A673 (cell line): ENCODE measurements at regions not wholly inside any gene's neighbourhood (a gene's known extent, or its start where the extent isn't known, plus 50 kb on each side); places are given as distances from the start of the nearest gene placed in this dataset.

Experiments
- BruUV-seq: library from RNA; stranded (reverse); fragments of 400-500 nt; replicated peaks from 2 replicates; lab custom pipeline; 2021; lab: Mats Ljungman, UMichigan
- CTCF ChIA-PET: fragments of 300-600 bp; sonication (Branson Sonifier 250); formaldehyde crosslinking; loops from one replicate; lab custom pipeline; 2022; ENCODE audit warnings: antibody characterized with exemption; lab: Charles Lee
- POLR2A ChIA-PET: fragments of 300-600 bp; sonication (Branson Sonifier 250); formaldehyde crosslinking; loops from one replicate; lab custom pipeline; 2022; ENCODE audit warnings: antibody characterized with exemption; ENCODE audit not compliant: low non-redundant PET; lab: Charles Lee
- DNase-seq: peaks from one replicate; pipeline ENCODE4 v3.0.0-alpha.2; 2015; ENCODE audit warnings: low spot score
- H3K27ac ChIP-seq: fragments of 200-600 bp; sonication (generic); 2 replicates; pipeline ENCODE4 v1.5.1; 2016; ENCODE audit warnings: mixed run types, low read depth, mild to moderate bottlenecking, mixed read lengths, antibody characterized with exemption, low read length; ENCODE audit not compliant: poor library complexity, severe bottlenecking
- H3K27me3 ChIP-seq: fragments of 200-600 bp; sonication (generic); replicated peaks from 2 replicates; pipeline ENCODE4 v1.6.1; 2017; ENCODE audit warnings: mixed run types, low read depth, mild to moderate bottlenecking, mixed read lengths, antibody characterized with exemption, low read length; ENCODE audit not compliant: insufficient read depth, poor library complexity
- H3K36me3 ChIP-seq: fragments of 200-600 bp; sonication (generic); 2 replicates; pipeline ENCODE4 v1.6.1; 2016; ENCODE audit warnings: mixed run types, mild to moderate bottlenecking, mixed read lengths, antibody characterized with exemption, low read length; ENCODE audit not compliant: insufficient read depth, poor library complexity, severe bottlenecking
- H3K4me1 ChIP-seq: fragments of 200-600 bp; sonication (generic); 2 replicates; pipeline ENCODE4 v1.6.1; 2017; ENCODE audit warnings: mixed run types, mild to moderate bottlenecking, mixed read lengths, antibody characterized with exemption, low read length; ENCODE audit not compliant: insufficient read depth, poor library complexity, severe bottlenecking
- H3K4me3 ChIP-seq: fragments of 200-600 bp; sonication (generic); 2 replicates; pipeline ENCODE4 v1.5.1; 2016; ENCODE audit warnings: low read depth, mixed run types, mild to moderate bottlenecking, mixed read lengths, low read length; ENCODE audit not compliant: poor library complexity, severe bottlenecking
- H3K9me3 ChIP-seq: fragments of 200-600 bp; sonication (generic); 2 replicates; pipeline ENCODE4 v1.6.1; 2016; ENCODE audit warnings: mixed run types, low read depth, mild to moderate bottlenecking, mixed read lengths, antibody characterized with exemption, low read length; ENCODE audit not compliant: poor library complexity, severe bottlenecking
- EZH2 ChIP-seq: fragments of 200-600 bp; sonication (generic); IDR thresholded peaks from 2 replicates; pipeline ENCODE4 v1.6.1; 2017; ENCODE audit warnings: borderline replicate concordance, low read depth, mild to moderate bottlenecking, mixed read lengths, antibody characterized with exemption, low read length; ENCODE audit not compliant: poor library complexity, severe bottlenecking
- intact Hi-C: fragments of 100-400 bp; cut with micrococcal nuclease; formaldehyde crosslinking; loops from one replicate; pipeline ENCODE4 v1.10.0; 2022; ENCODE audit not compliant: unreplicated experiment
- TF ChIP-seq, protein P1 (sequence below): fragments of 300-800, 200-600 bp; sonication (generic); conservative IDR thresholded peaks from 2 replicates; pipeline ENCODE4 v1.5.1; 2017; ENCODE audit warnings: low read depth, mild to moderate bottlenecking, antibody characterized with exemption, low read length, moderate library complexity, mixed read lengths

DNA sequence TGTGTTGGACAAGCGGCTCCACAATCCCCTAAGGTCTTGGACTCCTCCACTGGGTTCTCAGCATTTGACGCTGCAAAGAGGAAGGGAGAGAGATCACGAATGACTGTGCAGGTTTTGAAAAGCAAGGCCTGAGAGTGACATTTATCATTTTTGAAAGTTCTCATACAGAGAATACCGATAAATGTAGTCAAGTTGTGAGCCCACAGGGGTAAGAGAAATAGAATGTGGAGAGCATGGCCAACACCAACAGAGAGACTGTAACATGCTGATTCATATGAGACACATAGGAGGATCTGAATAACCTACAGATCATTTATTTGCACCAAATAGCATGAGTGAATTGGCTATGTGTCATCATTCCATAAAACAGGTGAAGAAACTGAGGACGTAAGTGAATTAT lies 230.5 kb upstream of the MBL2 start:
- POLR2A ChIA-PET: no interaction called here

GRCh38 chr10:52999681-53000080 lies 227.1 kb upstream of the MBL2 start:
- Histone ChIP-seq H3K4me1 (no peaks in the 10 kb centered on the region), H3K9me3 (peaks cover 11% of the 10 kb centered on the region), H3K27ac (no peak overlapping the region), H3K36me3 (no peaks in the 10 kb centered on the region), H3K27me3 (no peaks in the 10 kb centered on the region), H3K4me3 (no peak overlapping the region)
- DNase-seq: no peak
- ChIA-PET CTCF (no interaction called here), POLR2A (no interaction called here)
- intact Hi-C loops: no loop called here
- no peak for TF ChIP-seq EZH2
- TF ChIP-seq, protein P1, sequence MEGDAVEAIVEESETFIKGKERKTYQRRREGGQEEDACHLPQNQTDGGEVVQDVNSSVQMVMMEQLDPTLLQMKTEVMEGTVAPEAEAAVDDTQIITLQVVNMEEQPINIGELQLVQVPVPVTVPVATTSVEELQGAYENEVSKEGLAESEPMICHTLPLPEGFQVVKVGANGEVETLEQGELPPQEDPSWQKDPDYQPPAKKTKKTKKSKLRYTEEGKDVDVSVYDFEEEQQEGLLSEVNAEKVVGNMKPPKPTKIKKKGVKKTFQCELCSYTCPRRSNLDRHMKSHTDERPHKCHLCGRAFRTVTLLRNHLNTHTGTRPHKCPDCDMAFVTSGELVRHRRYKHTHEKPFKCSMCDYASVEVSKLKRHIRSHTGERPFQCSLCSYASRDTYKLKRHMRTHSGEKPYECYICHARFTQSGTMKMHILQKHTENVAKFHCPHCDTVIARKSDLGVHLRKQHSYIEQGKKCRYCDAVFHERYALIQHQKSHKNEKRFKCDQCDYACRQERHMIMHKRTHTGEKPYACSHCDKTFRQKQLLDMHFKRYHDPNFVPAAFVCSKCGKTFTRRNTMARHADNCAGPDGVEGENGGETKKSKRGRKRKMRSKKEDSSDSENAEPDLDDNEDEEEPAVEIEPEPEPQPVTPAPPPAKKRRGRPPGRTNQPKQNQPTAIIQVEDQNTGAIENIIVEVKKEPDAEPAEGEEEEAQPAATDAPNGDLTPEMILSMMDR: no peak
- no TSS peak for BruUV-seq

More for the DNA sequence above, 230.5 kb upstream of the MBL2 start:
- Histone ChIP-seq H3K9me3 (peaks cover 4% of the 10 kb centered on the region), H3K27me3 (no peaks in the 10 kb centered on the region), H3K4me1 (no peaks in the 10 kb centered on the region), H3K27ac (no peak overlapping the region), H3K4me3 (no peak overlapping the region), H3K36me3 (no peaks in the 10 kb centered on the region)
- CTCF ChIA-PET: no interaction called here
- BruUV-seq: no TSS peak
- intact Hi-C loops: no loop called here
- DNase-seq: no peak
- no peak for TF ChIP-seq EZH2
- TF ChIP-seq, protein P1: no peak

GRCh38 chr10:52999258-52999657 lies 226.7 kb upstream of the MBL2 start:
- no peak for DNase-seq
- Histone ChIP-seq H3K4me3 (no peak overlapping the region), H3K4me1 (no peaks in the 10 kb centered on the region), H3K9me3 (peaks cover 6% of the 10 kb centered on the region), H3K27ac (no peak overlapping the region), H3K27me3 (no peaks in the 10 kb centered on the region), H3K36me3 (no peaks in the 10 kb centered on the region)
- no TSS peak for BruUV-seq
- no peak for TF ChIP-seq EZH2
- TF ChIP-seq, protein P1: no peak
- POLR2A ChIA-PET: no interaction called here
- CTCF ChIA-PET: no interaction called here
- intact Hi-C loops: no loop called here
